ENCODE measurements at regions not wholly inside any gene's neighbourhood (a gene's known extent, or its start where the extent isn't known, plus 50 kb on each side); places are given as distances from the start of the nearest gene placed in this dataset.

DNA sequence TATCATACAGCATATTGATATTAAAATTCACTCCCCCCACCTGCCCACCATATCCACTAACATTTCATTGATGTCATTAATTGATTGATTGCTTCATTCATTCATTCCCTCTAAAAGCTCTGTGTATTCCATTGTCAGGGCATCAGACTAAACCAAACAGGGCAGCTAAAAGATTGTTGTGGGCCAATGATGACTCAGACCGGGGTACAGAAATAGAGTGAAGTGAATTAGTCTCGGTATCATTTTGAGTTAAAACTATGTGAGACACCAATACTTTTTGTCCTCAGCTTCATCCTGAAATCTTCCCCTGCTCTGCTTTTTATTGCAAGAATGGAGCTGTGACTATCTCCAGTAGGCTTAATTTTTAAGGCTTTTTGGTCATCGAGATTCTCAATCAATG is 868.3 kb downstream of the CDH11 start:
- intact Hi-C loops (cut with micrococcal nuclease): no loop called here
- DNase-seq (ENCODE audit: low spot score): no peak
- Mint-ChIP-seq H3K27ac (no peak overlapping the region), H3K4me3 (no peak overlapping the region), H3K36me3 (ENCODE audit: low read depth) (no peaks in the 10 kb centered on the region), H3K27me3 (ENCODE audit: insufficient read depth) (no peaks in the 10 kb centered on the region), H3K9me3 (peaks cover 8% of the 10 kb centered on the region), H3K4me1 (ENCODE audit: low read depth) (no peaks in the 10 kb centered on the region)

DNA sequence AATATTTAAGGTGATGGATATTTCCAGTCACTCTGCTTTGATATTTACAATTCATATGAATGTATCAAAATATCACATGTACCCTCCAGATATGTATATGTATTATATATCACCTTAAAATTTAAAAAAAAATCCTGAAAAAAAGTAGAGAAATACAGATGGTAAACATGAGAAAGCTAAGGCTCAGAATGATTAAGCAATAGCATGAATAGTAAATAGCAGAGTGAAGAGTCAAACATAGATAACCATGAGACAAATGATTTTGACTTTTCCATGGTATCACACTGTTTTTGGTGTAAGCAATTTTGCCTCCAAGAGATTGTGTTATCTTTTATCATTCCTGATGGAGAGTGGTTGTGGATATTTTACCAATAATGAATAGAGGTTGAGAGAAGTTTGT is 868.8 kb downstream of the CDH11 start:
- intact Hi-C loops (cut with micrococcal nuclease): no loop called here
- Mint-ChIP-seq H3K36me3 (ENCODE audit: low read depth) (no peaks in the 10 kb centered on the region), H3K4me3 (no peak overlapping the region), H3K27me3 (ENCODE audit: insufficient read depth) (no peaks in the 10 kb centered on the region), H3K9me3 (peaks cover 8% of the 10 kb centered on the region), H3K27ac (no peak overlapping the region), H3K4me1 (ENCODE audit: low read depth) (no peaks in the 10 kb centered on the region)
- DNase-seq (ENCODE audit: low spot score): no peak

DNA sequence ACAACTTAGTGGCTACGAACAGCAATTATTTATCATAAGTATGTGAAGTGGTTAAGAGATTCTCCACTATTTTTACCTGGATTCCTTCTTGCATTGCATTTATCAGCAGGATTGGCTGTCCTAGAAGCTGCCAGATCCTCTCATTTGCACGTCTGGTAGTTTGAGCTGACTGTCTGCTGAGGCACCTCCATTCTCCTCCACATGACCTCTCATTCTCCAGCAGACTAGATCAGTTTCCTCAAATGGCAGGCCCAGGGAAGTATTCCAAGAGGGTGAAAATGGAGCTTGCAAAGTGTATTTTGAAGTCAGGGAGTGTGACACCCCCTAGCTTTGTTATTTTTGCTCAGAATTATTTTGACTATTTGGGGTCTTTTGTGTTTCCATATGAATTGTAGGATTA is 870.1 kb downstream of the CDH11 start:
- no peak for DNase-seq (ENCODE audit: low spot score)
- Mint-ChIP-seq H3K27ac (no peak overlapping the region), H3K27me3 (ENCODE audit: insufficient read depth) (no peaks in the 10 kb centered on the region), H3K36me3 (ENCODE audit: low read depth) (no peaks in the 10 kb centered on the region), H3K4me1 (ENCODE audit: low read depth) (no peaks in the 10 kb centered on the region), H3K4me3 (no peak overlapping the region), H3K9me3 (peaks cover 10% of the 10 kb centered on the region)
- intact Hi-C loops (cut with micrococcal nuclease): no loop called here

DNA sequence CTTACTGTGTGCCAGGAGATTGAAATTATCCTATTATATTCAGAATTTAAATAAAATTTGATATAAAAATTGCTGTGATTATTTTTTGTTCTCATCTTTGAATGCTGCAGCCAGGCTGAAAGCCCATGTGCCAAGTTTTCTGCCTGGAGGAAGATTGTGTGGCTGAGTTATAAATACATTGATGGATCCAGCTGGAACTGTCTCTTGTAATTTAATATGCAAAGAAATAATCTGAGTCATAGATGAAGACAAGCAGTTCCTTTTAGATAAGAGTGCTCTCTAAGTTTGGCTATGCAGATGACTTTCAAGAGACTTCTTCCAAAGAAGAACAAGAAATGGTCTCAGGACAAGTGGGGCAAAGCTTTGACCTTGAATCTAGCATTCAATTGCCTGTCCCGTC is 871.0 kb downstream of the CDH11 start:
- H3K27me3 Mint-ChIP-seq (ENCODE audit: insufficient read depth): no peaks in the 10 kb centered on the region
- no peaks in the 10 kb centered on the region for H3K36me3 Mint-ChIP-seq (ENCODE audit: low read depth)
- H3K27ac Mint-ChIP-seq: no peak overlapping the region
- DNase-seq (ENCODE audit: low spot score): no peak
- H3K4me1 Mint-ChIP-seq (ENCODE audit: low read depth): no peaks in the 10 kb centered on the region
- no peak overlapping the region for H3K4me3 Mint-ChIP-seq
- intact Hi-C loops (cut with micrococcal nuclease): no loop called here
- H3K9me3 Mint-ChIP-seq: peaks cover 10% of the 10 kb centered on the region

GRCh38 chr16:64242492-64242891 is 879.4 kb downstream of the CDH11 start:
- Mint-ChIP-seq H3K4me3 (no peak overlapping the region), H3K9me3 (peaks cover 42% of the 10 kb centered on the region), H3K4me1 (ENCODE audit: low read depth) (no peaks in the 10 kb centered on the region)

GRCh38 chr16:64240586-64240985 is 881.3 kb downstream of the CDH11 start:
- no peaks in the 10 kb centered on the region for H3K36me3 Mint-ChIP-seq (ENCODE audit: low read depth)
- intact Hi-C loops (cut with micrococcal nuclease): no loop called here
- no peaks in the 10 kb centered on the region for H3K4me1 Mint-ChIP-seq (ENCODE audit: low read depth)
- H3K27ac Mint-ChIP-seq: no peak overlapping the region
- H3K27me3 Mint-ChIP-seq (ENCODE audit: insufficient read depth): no peaks in the 10 kb centered on the region
- no peak overlapping the region for H3K4me3 Mint-ChIP-seq
- H3K9me3 Mint-ChIP-seq: peaks cover 41% of the 10 kb centered on the region
- DNase-seq (ENCODE audit: low spot score): no peak

More at GRCh38 chr16:64242492-64242891, 879.4 kb downstream of the CDH11 start:
- no peaks in the 10 kb centered on the region for H3K27me3 Mint-ChIP-seq (ENCODE audit: insufficient read depth)
- intact Hi-C loops (cut with micrococcal nuclease): no loop called here
- DNase-seq (ENCODE audit: low spot score): no peak
- no peak overlapping the region for H3K27ac Mint-ChIP-seq
- no peaks in the 10 kb centered on the region for H3K36me3 Mint-ChIP-seq (ENCODE audit: low read depth)

GRCh38 chr16:64238571-64238970 is 883.3 kb downstream of the CDH11 start:
- no peak overlapping the region for H3K4me3 Mint-ChIP-seq
- peaks cover 37% of the 10 kb centered on the region for H3K9me3 Mint-ChIP-seq
- no peaks in the 10 kb centered on the region for H3K4me1 Mint-ChIP-seq (ENCODE audit: low read depth)
- H3K36me3 Mint-ChIP-seq (ENCODE audit: low read depth): no peaks in the 10 kb centered on the region
- H3K27ac Mint-ChIP-seq: no peak overlapping the region
- intact Hi-C loops (cut with micrococcal nuclease): no loop called here
- no peaks in the 10 kb centered on the region for H3K27me3 Mint-ChIP-seq (ENCODE audit: insufficient read depth)
- no peak for DNase-seq (ENCODE audit: low spot score)

DNA sequence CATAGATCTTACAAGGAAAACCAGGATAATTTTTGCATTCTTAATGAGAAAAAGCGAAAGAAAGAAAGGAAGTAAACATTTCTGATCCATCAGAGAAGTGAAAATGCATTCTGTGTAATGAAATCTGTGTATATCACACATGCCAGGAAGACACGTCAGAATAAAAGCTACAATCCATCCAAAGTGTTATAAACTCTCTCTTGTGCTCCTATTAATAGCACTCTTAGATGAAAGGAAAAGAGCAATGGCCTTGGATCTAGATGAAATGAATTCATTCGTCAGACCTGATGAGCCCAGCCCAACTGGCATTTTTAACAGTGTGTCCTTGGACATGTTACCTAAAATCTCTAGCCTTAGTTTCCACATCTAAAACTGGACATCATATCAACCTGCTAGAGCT is 885.5 kb downstream of the CDH11 start:
- Mint-ChIP-seq H3K36me3 (ENCODE audit: low read depth) (no peaks in the 10 kb centered on the region), H3K27ac (no peak overlapping the region), H3K4me1 (ENCODE audit: low read depth) (no peaks in the 10 kb centered on the region), H3K27me3 (ENCODE audit: insufficient read depth) (no peaks in the 10 kb centered on the region), H3K9me3 (peaks cover 28% of the 10 kb centered on the region), H3K4me3 (no peak overlapping the region)
- no peak for DNase-seq (ENCODE audit: low spot score)
- intact Hi-C loops (cut with micrococcal nuclease): no loop called here

GRCh38 chr16:64234200-64234599 is 887.7 kb downstream of the CDH11 start:
- intact Hi-C loops (cut with micrococcal nuclease): no loop called here
- no peak overlapping the region for H3K27ac Mint-ChIP-seq
- peaks cover 21% of the 10 kb centered on the region for H3K9me3 Mint-ChIP-seq
- no peaks in the 10 kb centered on the region for H3K36me3 Mint-ChIP-seq (ENCODE audit: low read depth)
- DNase-seq (ENCODE audit: low spot score): no peak
- H3K27me3 Mint-ChIP-seq (ENCODE audit: insufficient read depth): no peaks in the 10 kb centered on the region
- no peak overlapping the region for H3K4me3 Mint-ChIP-seq
- H3K4me1 Mint-ChIP-seq (ENCODE audit: low read depth): no peaks in the 10 kb centered on the region

DNA sequence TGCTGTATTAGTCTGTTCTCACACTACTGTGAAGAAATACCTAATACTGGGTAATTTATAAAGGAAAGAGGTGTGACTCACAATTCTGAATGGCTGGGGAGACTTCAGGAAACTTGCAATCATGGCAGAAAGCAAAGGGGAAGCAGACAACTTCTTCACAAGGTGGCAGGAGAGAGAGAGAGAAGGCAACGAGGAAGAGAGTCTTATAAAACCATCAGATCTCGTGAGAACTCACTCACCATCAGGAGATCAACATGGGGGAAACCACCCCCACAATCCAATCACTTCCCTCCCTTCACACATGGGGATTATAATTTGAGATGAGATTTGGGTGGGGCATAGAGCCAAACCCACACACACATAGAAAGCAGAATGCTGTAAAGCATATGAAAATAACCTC is 896.2 kb downstream of the CDH11 start:
- H3K36me3 Mint-ChIP-seq (ENCODE audit: low read depth): no peaks in the 10 kb centered on the region
- intact Hi-C loops (cut with micrococcal nuclease): no loop called here
- no peak overlapping the region for H3K4me3 Mint-ChIP-seq
- DNase-seq (ENCODE audit: low spot score): no peak
- H3K4me1 Mint-ChIP-seq (ENCODE audit: low read depth): no peaks in the 10 kb centered on the region
- H3K9me3 Mint-ChIP-seq: peaks cover 35% of the 10 kb centered on the region
- no peak overlapping the region for H3K27ac Mint-ChIP-seq
- no peaks in the 10 kb centered on the region for H3K27me3 Mint-ChIP-seq (ENCODE audit: insufficient read depth)

DNA sequence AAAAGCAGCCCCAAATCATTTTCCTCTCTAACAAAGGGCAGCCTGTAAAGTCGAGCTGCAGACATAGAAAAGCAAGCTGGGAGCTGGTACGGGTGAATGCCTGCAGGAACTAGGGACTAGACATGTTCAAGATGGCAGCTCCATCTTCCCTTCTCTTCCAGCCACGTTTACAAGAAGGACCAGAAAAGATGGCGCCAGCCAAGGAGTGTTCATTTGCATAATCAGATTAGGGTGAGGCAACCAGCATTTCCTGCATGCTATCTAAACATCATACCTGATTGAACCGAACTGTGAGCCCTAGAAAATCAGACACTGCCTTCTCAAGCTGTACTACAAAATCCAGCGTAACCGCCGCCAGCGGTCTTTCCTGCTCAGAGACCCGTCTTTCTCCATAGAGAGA is 896.8 kb downstream of the CDH11 start:
- intact Hi-C loops (cut with micrococcal nuclease): no loop called here
- Mint-ChIP-seq H3K27ac (no peak overlapping the region), H3K27me3 (ENCODE audit: insufficient read depth) (no peaks in the 10 kb centered on the region), H3K36me3 (ENCODE audit: low read depth) (no peaks in the 10 kb centered on the region), H3K4me1 (ENCODE audit: low read depth) (no peaks in the 10 kb centered on the region), H3K9me3 (peaks cover 35% of the 10 kb centered on the region), H3K4me3 (no peak overlapping the region)
- no peak for DNase-seq (ENCODE audit: low spot score)

DNA sequence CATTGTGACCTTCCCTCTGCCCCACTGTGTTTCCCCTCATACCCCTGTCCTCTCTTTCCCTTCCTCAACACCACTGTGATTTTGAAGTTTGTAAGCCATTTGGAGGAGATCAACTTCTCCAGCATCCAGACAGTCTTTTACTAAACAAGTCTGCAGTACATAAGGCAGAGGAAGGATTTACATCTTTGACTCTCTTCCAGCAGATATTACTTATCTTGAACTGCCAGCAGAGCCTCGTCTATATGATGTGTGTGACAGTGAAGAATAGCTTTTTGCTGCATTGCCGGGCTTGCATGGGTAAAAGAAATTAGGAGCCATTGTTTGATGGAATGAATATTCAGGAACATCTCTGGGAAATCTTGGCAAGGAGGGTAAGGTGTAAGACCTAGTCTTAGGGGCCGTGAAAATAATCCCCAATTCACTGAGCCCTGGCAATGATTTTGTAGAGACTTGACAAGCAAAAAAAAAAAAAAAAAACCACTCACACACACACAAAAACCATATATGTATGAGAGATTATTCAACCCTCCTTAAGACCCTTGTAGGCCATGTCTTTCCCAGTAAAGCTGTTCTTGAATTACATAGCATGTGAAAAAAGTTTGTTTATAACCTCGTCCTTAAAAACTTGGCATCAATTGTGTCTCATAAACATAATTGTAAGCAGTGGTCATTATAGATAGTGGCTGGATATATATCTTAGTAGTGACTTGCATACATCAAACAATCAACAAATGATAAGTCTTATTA is 903.9 kb downstream of the CDH11 start:
- intact Hi-C loops (cut with micrococcal nuclease): no loop called here
- no peak overlapping the region for H3K27ac Mint-ChIP-seq
- H3K27me3 Mint-ChIP-seq (ENCODE audit: insufficient read depth): no peaks in the 10 kb centered on the region
- H3K9me3 Mint-ChIP-seq: peaks cover 23% of the 10 kb centered on the region
- no peak overlapping the region for H3K4me3 Mint-ChIP-seq
- no peak for DNase-seq (ENCODE audit: low spot score)
- H3K36me3 Mint-ChIP-seq (ENCODE audit: low read depth): no peaks in the 10 kb centered on the region
- H3K4me1 Mint-ChIP-seq (ENCODE audit: low read depth): no peaks in the 10 kb centered on the region

GRCh38 chr16:64215730-64216129 is 906.1 kb downstream of the CDH11 start:
- Mint-ChIP-seq H3K36me3 (ENCODE audit: low read depth) (no peaks in the 10 kb centered on the region), H3K27me3 (ENCODE audit: insufficient read depth) (no peaks in the 10 kb centered on the region), H3K4me1 (ENCODE audit: low read depth) (no peaks in the 10 kb centered on the region), H3K4me3 (no peak overlapping the region), H3K9me3 (peaks cover 11% of the 10 kb centered on the region), H3K27ac (no peak overlapping the region)
- intact Hi-C loops (cut with micrococcal nuclease): no loop called here
- no peak for DNase-seq (ENCODE audit: low spot score)

DNA sequence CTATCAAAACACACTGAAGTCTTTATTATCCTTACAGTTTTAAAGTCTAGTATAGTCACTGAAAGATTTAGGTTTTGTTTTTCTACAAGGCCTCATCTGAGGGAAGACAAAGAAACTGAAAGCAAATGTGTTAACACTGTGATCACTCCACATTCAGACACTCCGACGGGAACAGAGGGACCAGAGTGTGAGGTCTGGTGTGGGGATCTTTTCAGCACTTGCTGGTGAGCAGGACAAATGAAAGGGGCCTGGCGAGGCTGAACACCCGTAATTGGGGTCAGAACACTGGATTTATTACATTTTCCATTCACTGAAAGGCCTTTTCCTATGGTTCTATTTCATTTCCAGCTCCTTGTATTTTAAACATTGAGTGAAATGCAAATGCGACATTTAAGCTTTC is 910.5 kb downstream of the CDH11 start:
- intact Hi-C loops (cut with micrococcal nuclease): no loop called here
- H3K4me3 Mint-ChIP-seq: no peak overlapping the region
- no peaks in the 10 kb centered on the region for H3K27me3 Mint-ChIP-seq (ENCODE audit: insufficient read depth)

More for the DNA sequence above, 910.5 kb downstream of the CDH11 start:
- Mint-ChIP-seq H3K36me3 (ENCODE audit: low read depth) (no peaks in the 10 kb centered on the region), H3K9me3 (peaks cover 5% of the 10 kb centered on the region), H3K27ac (no peak overlapping the region), H3K4me1 (ENCODE audit: low read depth) (no peaks in the 10 kb centered on the region)
- DNase-seq (ENCODE audit: low spot score): no peak
